ENCODE measurements at regions not wholly inside any gene's neighbourhood (a gene's known extent, or its start where the extent isn't known, plus 50 kb on each side); places are given as distances from the start of the nearest gene placed in this dataset.
A peak's percentile ranks its signal among the peaks of the same experiment; 100 is the strongest.

- Histone ChIP-seq H2AFZ (ENCODE audit: low read depth, low read length) (peak overlapping the region; percentile 47; the same call in 1 of the 2 replicates), H3K4me3 (ENCODE audit: low read depth in 1 of 2, low read length in 2 of 2) (0 out of 4 replicates have a peak overlapping the region, but pooled peaks of 1 of the 2 experiments have one; percentile 69), H3K27me3 (ENCODE audit: insufficient read depth, low read length, poor library complexity) (peaks cover 12% of the 10 kb centered on the region), H3K27ac (ENCODE audit: low read length) (no peak overlapping the region), H3K36me3 (ENCODE audit: insufficient read depth, low read length) (no peaks in the 10 kb centered on the region), H3K4me1 (ENCODE audit: insufficient read depth, low read length) (peaks cover 13% of the 10 kb centered on the region), H3K4me2 (ENCODE audit: insufficient read depth, low read length) (peak overlapping the region; percentile 86; the same call in 1 of the 2 replicates), H4K20me1 (ENCODE audit: insufficient read depth, low read length) (no peaks in the 10 kb centered on the region), H3K79me2 (ENCODE audit: insufficient read depth, low read length) (no peaks in the 10 kb centered on the region), H3K9me3 (ENCODE audit: insufficient read depth, low read length, severe bottlenecking) (no peaks in the 10 kb centered on the region), H3K9ac (ENCODE audit: low read depth, low read length) (peak overlapping the region; percentile 75; the same call in 1 of the 2 replicates)
- no peak for ATAC-seq (ENCODE audit: insufficient read depth, low read depth)
- no peak for DNase-seq
- TF ChIP-seq EZH2 (IDR thresholded peaks at IDR 0.05; ENCODE audit: borderline replicate concordance, low read depth, low read length, severe bottlenecking) (no peak), CTCF (IDR thresholded peaks at IDR 0.05; ENCODE audit: borderline replicate concordance, extremely low read depth, low read length, poor library complexity, severe bottlenecking) (no peak)
Observed at GRCh38 chr4:140253556-140254027, 99.6 kb upstream of the MAML3 start.

GRCh38 chr4:140252742-140253555 is 99.0 kb upstream of the MAML3 start:
- H3K9me3 ChIP-seq (ENCODE audit: insufficient read depth, low read length, severe bottlenecking) = no peaks in the 10 kb centered on the region
- no peaks in the 10 kb centered on the region for H3K36me3 ChIP-seq (ENCODE audit: insufficient read depth, low read length)
- DNase-seq = peak; percentile 71
- TF ChIP-seq CTCF (IDR thresholded peaks at IDR 0.05; ENCODE audit: borderline replicate concordance, extremely low read depth, low read length, poor library complexity, severe bottlenecking) (peak; percentile 95), EZH2 (IDR thresholded peaks at IDR 0.05; ENCODE audit: borderline replicate concordance, low read depth, low read length, severe bottlenecking) (no peak)
- peak overlapping the region; percentile 28 to 69; a peak in 3 of 4 replicates for H3K4me3 ChIP-seq (ENCODE audit: low read depth in 1 of 2, low read length in 2 of 2)
- no peaks in the 10 kb centered on the region for H3K79me2 ChIP-seq (ENCODE audit: insufficient read depth, low read length)
- H2AFZ ChIP-seq (ENCODE audit: low read depth, low read length) = peak overlapping the region; percentile 94
- no peaks in the 10 kb centered on the region for H4K20me1 ChIP-seq (ENCODE audit: insufficient read depth, low read length)
- peak overlapping the region; percentile 86 for H3K4me2 ChIP-seq (ENCODE audit: insufficient read depth, low read length)
- ATAC-seq (ENCODE audit: insufficient read depth, low read depth) = peak; percentile 87
- H3K9ac ChIP-seq (ENCODE audit: low read depth, low read length) = peak overlapping the region; percentile 75
- peak overlapping the region; percentile 49; the same call in 1 of the 2 replicates for H3K27ac ChIP-seq (ENCODE audit: low read length)
- H3K4me1 ChIP-seq (ENCODE audit: insufficient read depth, low read length) = peaks cover 13% of the 10 kb centered on the region
- H3K27me3 ChIP-seq (ENCODE audit: insufficient read depth, low read length, poor library complexity) = peaks cover 12% of the 10 kb centered on the region

- H3K9ac ChIP-seq (ENCODE audit: low read depth, low read length) = peak overlapping the region; percentile 75
- peaks cover 13% of the 10 kb centered on the region for H3K4me1 ChIP-seq (ENCODE audit: insufficient read depth, low read length)
- H3K36me3 ChIP-seq (ENCODE audit: insufficient read depth, low read length) = no peaks in the 10 kb centered on the region
- peak overlapping the region; percentile 94 for H2AFZ ChIP-seq (ENCODE audit: low read depth, low read length)
- TF ChIP-seq EZH2 (IDR thresholded peaks at IDR 0.05; ENCODE audit: borderline replicate concordance, low read depth, low read length, severe bottlenecking) (no peak), CTCF (IDR thresholded peaks at IDR 0.05; ENCODE audit: borderline replicate concordance, extremely low read depth, low read length, poor library complexity, severe bottlenecking) (peak; percentile 26)
- no peaks in the 10 kb centered on the region for H3K79me2 ChIP-seq (ENCODE audit: insufficient read depth, low read length)
- H3K27me3 ChIP-seq (ENCODE audit: insufficient read depth, low read length, poor library complexity) = peaks cover 12% of the 10 kb centered on the region
- peak overlapping the region; percentile 86 for H3K4me2 ChIP-seq (ENCODE audit: insufficient read depth, low read length)
- peak; percentile 22 for DNase-seq
- H3K4me3 ChIP-seq (ENCODE audit: low read depth in 1 of 2, low read length in 2 of 2) = peak overlapping the region; percentile 28 to 69; a peak in 3 of 4 replicates
- H3K27ac ChIP-seq (ENCODE audit: low read length) = peak overlapping the region; percentile 49; the same call in 1 of the 2 replicates
- peak; percentile 15; the same call in 2 of the 3 replicates for ATAC-seq (ENCODE audit: insufficient read depth, low read depth)
- no peaks in the 10 kb centered on the region for H3K9me3 ChIP-seq (ENCODE audit: insufficient read depth, low read length, severe bottlenecking)
- H4K20me1 ChIP-seq (ENCODE audit: insufficient read depth, low read length) = no peaks in the 10 kb centered on the region
Observed at GRCh38 chr4:140252141-140252741, 98.3 kb upstream of the MAML3 start.
